ENCODE measurements at regions not wholly inside any gene's neighbourhood (a gene's known extent, or its start where the extent isn't known, plus 50 kb on each side); places are given as distances from the start of the nearest gene placed in this dataset.
"Not testable (repeated sequence)": the region's sequence is repeated elsewhere in the genome, so short reads cannot be mapped to it uniquely, and the experiment has no call there.

DNA sequence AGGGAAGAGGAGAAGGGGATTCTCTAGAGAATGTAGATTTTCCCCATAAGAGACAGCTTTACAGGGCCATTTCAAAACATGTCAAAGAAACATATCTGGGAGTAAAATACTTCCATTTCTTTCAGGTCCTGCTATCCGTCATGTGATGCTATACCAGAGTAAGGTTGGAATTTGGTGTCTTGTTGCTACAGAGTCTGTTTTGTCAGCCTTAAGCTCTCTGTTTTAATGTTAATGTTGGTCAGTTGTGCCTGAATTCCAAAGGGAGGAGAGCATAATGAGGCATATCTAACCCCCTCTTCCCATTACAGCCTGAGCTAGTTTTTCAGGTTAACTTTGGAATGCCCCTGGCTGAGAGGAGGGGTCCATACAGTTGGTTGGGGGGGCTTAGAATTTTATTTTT is 94.7 kb upstream of the CCDC71L start:
- no peak for DNase-seq

DNA sequence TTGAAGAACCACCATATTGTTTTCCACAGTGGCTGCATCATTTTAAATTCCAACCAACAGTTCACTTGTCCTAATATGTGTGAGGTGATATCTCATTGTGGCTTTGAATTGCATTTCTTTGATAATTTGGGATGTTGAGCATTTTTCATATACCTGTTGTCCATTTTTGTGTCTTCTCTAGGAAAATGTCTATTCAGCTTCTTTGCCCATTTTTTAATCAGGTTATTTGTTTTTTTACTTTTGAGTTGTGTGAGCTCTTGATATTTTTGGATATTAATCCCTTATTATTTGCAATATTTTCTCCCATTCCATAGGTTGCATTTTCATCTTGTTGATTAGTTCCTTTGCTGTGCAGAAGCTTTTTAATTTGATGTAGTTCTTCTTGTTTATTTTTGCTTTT is 95.1 kb upstream of the CCDC71L start:
- H3K4me1 ChIP-seq, result no peaks in the 10 kb centered on the region
- DNase-seq, result no peak
- no peak overlapping the region for H3K4me3 ChIP-seq
- intact Hi-C loops (cut with DNase I), result no loop called here
- H3K27ac ChIP-seq, result no peak overlapping the region
- no peaks in the 10 kb centered on the region for H3K36me3 ChIP-seq (ENCODE audit: insufficient read depth in 1 of 2, low read depth in 1 of 2)
- TF ChIP-seq, protein P1, sequence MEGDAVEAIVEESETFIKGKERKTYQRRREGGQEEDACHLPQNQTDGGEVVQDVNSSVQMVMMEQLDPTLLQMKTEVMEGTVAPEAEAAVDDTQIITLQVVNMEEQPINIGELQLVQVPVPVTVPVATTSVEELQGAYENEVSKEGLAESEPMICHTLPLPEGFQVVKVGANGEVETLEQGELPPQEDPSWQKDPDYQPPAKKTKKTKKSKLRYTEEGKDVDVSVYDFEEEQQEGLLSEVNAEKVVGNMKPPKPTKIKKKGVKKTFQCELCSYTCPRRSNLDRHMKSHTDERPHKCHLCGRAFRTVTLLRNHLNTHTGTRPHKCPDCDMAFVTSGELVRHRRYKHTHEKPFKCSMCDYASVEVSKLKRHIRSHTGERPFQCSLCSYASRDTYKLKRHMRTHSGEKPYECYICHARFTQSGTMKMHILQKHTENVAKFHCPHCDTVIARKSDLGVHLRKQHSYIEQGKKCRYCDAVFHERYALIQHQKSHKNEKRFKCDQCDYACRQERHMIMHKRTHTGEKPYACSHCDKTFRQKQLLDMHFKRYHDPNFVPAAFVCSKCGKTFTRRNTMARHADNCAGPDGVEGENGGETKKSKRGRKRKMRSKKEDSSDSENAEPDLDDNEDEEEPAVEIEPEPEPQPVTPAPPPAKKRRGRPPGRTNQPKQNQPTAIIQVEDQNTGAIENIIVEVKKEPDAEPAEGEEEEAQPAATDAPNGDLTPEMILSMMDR (IDR thresholded peaks at IDR 0.05), result no peak
- no peaks in the 10 kb centered on the region for H3K27me3 ChIP-seq (ENCODE audit: insufficient read depth in 3 of 3, low read length in 2 of 3)
- no peak for ATAC-seq
- H3K9me3 ChIP-seq, result no peaks in the 10 kb centered on the region

More for the DNA sequence above, 94.7 kb upstream of the CCDC71L start:
- intact Hi-C loops (cut with DNase I), result no loop called here
- ATAC-seq, result no peak
- no peak overlapping the region for H3K27ac ChIP-seq
- H3K9me3 ChIP-seq, result no peaks in the 10 kb centered on the region
- no peaks in the 10 kb centered on the region for H3K36me3 ChIP-seq (ENCODE audit: insufficient read depth in 1 of 2, low read depth in 1 of 2)
- H3K27me3 ChIP-seq (ENCODE audit: insufficient read depth in 3 of 3, low read length in 2 of 3), result no peaks in the 10 kb centered on the region
- H3K4me1 ChIP-seq, result no peaks in the 10 kb centered on the region
- H3K4me3 ChIP-seq, result no peak overlapping the region
- 70 to 88% (median 78%) methylated on average over 1 of the region's 1 CpG for WGBS, 3 donors
- TF ChIP-seq, protein P1 (IDR thresholded peaks at IDR 0.05), result no peak

DNA sequence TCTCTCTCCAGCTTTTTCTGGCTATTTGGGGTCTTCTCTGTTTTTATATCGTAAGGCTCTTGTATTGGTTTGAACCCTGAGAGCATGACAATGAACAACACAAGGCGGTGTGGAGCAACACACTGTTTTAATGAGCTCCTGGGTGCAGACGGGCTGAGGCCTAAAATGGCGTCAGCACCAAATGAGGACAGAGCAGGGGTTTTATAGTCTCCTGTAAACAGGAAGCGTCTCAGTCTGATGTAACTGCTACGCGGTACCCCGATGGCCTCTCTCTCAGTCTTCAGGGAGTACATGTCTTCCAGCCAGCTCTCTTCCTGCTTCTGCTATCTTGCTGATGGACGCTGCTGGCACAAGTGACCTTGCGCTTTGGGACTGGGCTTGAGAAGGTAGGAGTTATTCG is 95.9 kb upstream of the CCDC71L start:
- no peaks in the 10 kb centered on the region for H3K4me1 ChIP-seq
- H3K27me3 ChIP-seq (ENCODE audit: insufficient read depth in 3 of 3, low read length in 2 of 3), result no peaks in the 10 kb centered on the region
- H3K27ac ChIP-seq, result no peak overlapping the region
- intact Hi-C loops (cut with DNase I), result no loop called here
- DNase-seq (no peak), ATAC-seq (no peak)
- no peaks in the 10 kb centered on the region for H3K9me3 ChIP-seq
- 83 to 90% (median 85%) methylated on average over 11 of the region's 11 CpGs for WGBS, 3 donors
- TF ChIP-seq, protein P1 (IDR thresholded peaks at IDR 0.05), result no peak
- no peak overlapping the region for H3K4me3 ChIP-seq
- H3K36me3 ChIP-seq (ENCODE audit: insufficient read depth in 1 of 2, low read depth in 1 of 2), result no peaks in the 10 kb centered on the region

DNA sequence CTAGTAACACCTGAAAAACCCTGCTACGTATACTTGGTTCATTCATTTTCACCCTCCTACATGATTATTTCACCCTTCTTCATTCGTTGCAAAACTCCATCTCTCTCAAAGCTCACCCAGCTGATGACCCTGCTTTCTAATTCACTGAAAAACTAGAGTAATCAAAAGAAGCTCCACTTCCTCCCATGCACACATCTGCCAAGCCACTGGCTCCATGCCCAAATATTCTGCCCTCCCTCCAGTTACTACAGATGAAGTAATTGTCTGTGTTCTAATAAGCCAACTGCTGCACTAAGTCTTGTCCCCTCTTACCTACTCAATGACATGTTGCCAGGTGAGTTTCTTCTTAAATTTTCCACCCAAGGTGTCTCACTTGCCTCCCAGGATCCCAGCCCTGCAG is 96.9 kb upstream of the CCDC71L start:
- ATAC-seq (no peak), DNase-seq (peak; percentile 26 to 57)
- Histone ChIP-seq H3K36me3 (ENCODE audit: insufficient read depth in 1 of 2, low read depth in 1 of 2) (no peaks in the 10 kb centered on the region), H3K27me3 (ENCODE audit: insufficient read depth in 3 of 3, low read length in 2 of 3) (no peaks in the 10 kb centered on the region), H3K4me3 (no peak overlapping the region), H3K27ac (no peak overlapping the region), H3K4me1 (no peaks in the 10 kb centered on the region), H3K9me3 (no peaks in the 10 kb centered on the region)
- intact Hi-C loops (cut with DNase I), result no loop called here
- WGBS, 3 donors, result 25 to 32% (median 29%) methylated on average over 2 of the region's 2 CpGs
- TF ChIP-seq, protein P1 (IDR thresholded peaks at IDR 0.05), result no peak

DNA sequence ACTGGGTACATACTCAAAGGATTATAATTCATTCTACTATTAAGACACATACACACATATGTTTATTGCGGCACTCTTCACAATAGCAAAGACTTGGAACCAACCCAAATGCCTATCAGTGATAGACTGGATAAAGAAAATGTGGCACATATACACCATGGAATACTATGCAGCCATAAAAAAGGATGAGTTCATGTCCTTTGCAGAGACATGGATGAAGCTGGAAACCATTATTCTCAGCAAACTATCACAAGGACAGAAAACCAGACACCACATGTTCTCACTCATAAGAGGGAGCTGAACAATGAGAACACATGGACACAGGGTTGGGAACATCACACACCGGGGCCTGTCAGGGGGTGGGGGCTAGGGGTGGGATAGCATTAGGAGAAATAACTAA is 101.9 kb upstream of the CCDC71L start:
- H3K27ac ChIP-seq; H3K9me3 ChIP-seq; H3K36me3 ChIP-seq (ENCODE audit: insufficient read depth in 1 of 2, low read depth in 1 of 2); H3K4me3 ChIP-seq; DNase-seq; H3K4me1 ChIP-seq; ATAC-seq; H3K27me3 ChIP-seq (ENCODE audit: insufficient read depth in 3 of 3, low read length in 2 of 3); intact Hi-C loops (cut with DNase I): not testable (repeated sequence)
- WGBS, 3 donors, result 94 to 98% (median 94%) methylated on average over 2 of the region's 2 CpGs
